Neural progenitor cell (in vitro differentiated cells): ENCODE measurements at regions not wholly inside any gene's neighbourhood (a gene's known extent, or its start where the extent isn't known, plus 50 kb on each side); places are given as distances from the start of the nearest gene placed in this dataset.

Experiments used
- CTCF ChIP-seq: fragments of 200-600 bp; sonication (generic); IDR thresholded peaks from 2 replicates; pipeline ENCODE4 v1.5.1; 2017; ENCODE audit warnings: antibody characterized with exemption, mild to moderate bottlenecking
- EZH2 ChIP-seq: fragments of 200-600 bp; sonication (generic); IDR thresholded peaks from 2 replicates; pipeline ENCODE4 v1.6.1; 2017; ENCODE audit warnings: antibody characterized with exemption, mild to moderate bottlenecking, moderate library complexity
- EZH2phosphoT487 ChIP-seq: fragments of 200-600 bp; sonication (generic); IDR thresholded peaks from 2 replicates; pipeline ENCODE4 v1.6.1; 2017; ENCODE audit warnings: antibody characterized with exemption

- TF ChIP-seq CTCF: no peak
- no peak for TF ChIP-seq EZH2
- no peak for TF ChIP-seq EZH2phosphoT487
These were observed 87.3 kb downstream of the GAS1 start for GRCh38 chr9:86860006-86860405.
